ENCODE measurements at regions not wholly inside any gene's neighbourhood (a gene's known extent, or its start where the extent isn't known, plus 50 kb on each side); places are given as distances from the start of the nearest gene placed in this dataset.

- Histone ChIP-seq H2BK5ac (ENCODE audit: low read depth, low read length, poor library complexity) (no peak overlapping the region), H4K91ac (ENCODE audit: low read depth, low read length) (no peak overlapping the region), H3K4me3 (ENCODE audit: low read depth, low read length) (no peak overlapping the region), H3K4ac (ENCODE audit: low read depth, low read length) (no peak overlapping the region), H3K14ac (ENCODE audit: low read length) (no peak overlapping the region), H2AFZ (ENCODE audit: insufficient read depth, low read length, poor library complexity) (no peak overlapping the region), H2AK5ac (ENCODE audit: low read length) (no peak overlapping the region), H4K12ac (ENCODE audit: low read depth, low read length) (no peak overlapping the region), H3K27me3 (ENCODE audit: insufficient read depth, low read length) (no peaks in the 10 kb centered on the region), H3K36me3 (ENCODE audit: control insufficient read depth in 1 of 2, insufficient read depth in 2 of 2, low read length in 2 of 2) (no peaks in the 10 kb centered on the region), H3K79me1 (ENCODE audit: low read length) (no peaks in the 10 kb centered on the region), H3K79me2 (ENCODE audit: control insufficient read depth, insufficient read depth, low read length, poor library complexity) (no peaks in the 10 kb centered on the region), H3K23ac (ENCODE audit: low read length) (no peak overlapping the region), H3K27ac (ENCODE audit: low read depth, low read length) (no peak overlapping the region), H3K9ac (ENCODE audit: low read length) (no peak overlapping the region), H3K4me2 (ENCODE audit: low read length) (no peak overlapping the region), H2BK120ac (ENCODE audit: insufficient read depth, low read length, poor library complexity) (no peak overlapping the region), H3K9me3 (ENCODE audit: insufficient read depth, low read depth, low read length) (peaks cover 4% of the 10 kb centered on the region), H3K4me1 (ENCODE audit: control insufficient read depth in 1 of 2, insufficient read depth in 2 of 2, low read length in 2 of 2) (peaks cover 0 to 2% of the 10 kb centered on the region in 2 experiments), H3K18ac (ENCODE audit: low read length) (no peak overlapping the region), H4K8ac (ENCODE audit: low read depth, low read length) (no peak overlapping the region), H2BK12ac (ENCODE audit: low read length) (no peak overlapping the region)
- no CpG with 5 or more reads among the region's 6 CpGs for WGBS (ENCODE audit: extremely low coverage, insufficient coverage, insufficient read length)
- no peak for DNase-seq
Measured at GRCh38 chr3:194083637-194084224, 52.2 kb upstream of the HES1 start.

- no peak for DNase-seq
- H3K79me1 ChIP-seq (ENCODE audit: low read length) = peaks cover 2% of the 10 kb centered on the region
Measured at GRCh38 chr3:194084284-194084683, 51.7 kb upstream of the HES1 start.

More at GRCh38 chr3:194084284-194084683, 51.7 kb upstream of the HES1 start:
- Histone ChIP-seq H4K8ac (ENCODE audit: low read depth, low read length) (no peak overlapping the region), H2AFZ (ENCODE audit: insufficient read depth, low read length, poor library complexity) (no peak overlapping the region), H3K4me2 (ENCODE audit: low read length) (no peak overlapping the region), H2BK12ac (ENCODE audit: low read length) (no peak overlapping the region), H3K9ac (ENCODE audit: low read length) (no peak overlapping the region), H2BK120ac (ENCODE audit: insufficient read depth, low read length, poor library complexity) (no peak overlapping the region), H3K79me2 (ENCODE audit: control insufficient read depth, insufficient read depth, low read length, poor library complexity) (no peaks in the 10 kb centered on the region), H3K27ac (ENCODE audit: low read depth, low read length) (no peak overlapping the region), H3K14ac (ENCODE audit: low read length) (no peak overlapping the region), H3K36me3 (ENCODE audit: control insufficient read depth in 1 of 2, insufficient read depth in 2 of 2, low read length in 2 of 2) (no peaks in the 10 kb centered on the region), H4K12ac (ENCODE audit: low read depth, low read length) (no peak overlapping the region), H3K4me3 (ENCODE audit: low read depth, low read length) (no peak overlapping the region), H3K18ac (ENCODE audit: low read length) (no peak overlapping the region), H3K4ac (ENCODE audit: low read depth, low read length) (no peak overlapping the region), H4K91ac (ENCODE audit: low read depth, low read length) (no peak overlapping the region), H2BK5ac (ENCODE audit: low read depth, low read length, poor library complexity) (no peak overlapping the region), H3K27me3 (ENCODE audit: insufficient read depth, low read length) (no peaks in the 10 kb centered on the region), H3K23ac (ENCODE audit: low read length) (no peak overlapping the region), H3K9me3 (ENCODE audit: insufficient read depth, low read depth, low read length) (peaks cover 4% of the 10 kb centered on the region), H3K4me1 (ENCODE audit: control insufficient read depth in 1 of 2, insufficient read depth in 2 of 2, low read length in 2 of 2) (peaks cover 2 to 3% of the 10 kb centered on the region in 2 experiments), H2AK5ac (ENCODE audit: low read length) (no peak overlapping the region)
- WGBS (ENCODE audit: extremely low coverage, insufficient coverage, insufficient read length) = no CpG with 5 or more reads among the region's 5 CpGs
